ENCODE measurements at regions not wholly inside any gene's neighbourhood (a gene's known extent, or its start where the extent isn't known, plus 50 kb on each side); places are given as distances from the start of the nearest gene placed in this dataset.

DNA sequence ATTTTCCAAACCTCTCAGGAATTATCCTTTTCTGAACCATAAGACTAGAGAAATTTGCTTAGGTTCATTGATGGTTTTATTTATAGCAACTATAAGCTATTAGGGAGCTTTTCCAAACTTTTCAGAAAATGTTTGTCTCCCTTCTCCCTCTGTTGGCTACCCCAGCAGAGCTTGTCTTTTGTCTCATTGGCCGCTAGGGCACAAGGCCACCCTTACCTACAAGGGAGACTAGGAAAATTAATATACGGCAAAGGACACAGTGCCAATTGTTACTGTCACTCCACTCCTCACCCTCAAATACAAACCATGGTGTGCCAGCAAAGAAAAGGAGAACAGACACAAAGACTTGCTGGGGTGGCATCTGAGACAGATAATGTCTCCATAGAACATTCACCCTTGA, 471.4 kb downstream of the XPNPEP1 start:
- TF ChIP-seq EZH2 (IDR thresholded peaks at IDR 0.05) (no peak), POLR2AphosphoS5 (IDR thresholded peaks at IDR 0.05; ENCODE audit: borderline replicate concordance, low read depth, low read length) (no peak), FOXP2 (optimal IDR thresholded peaks at IDR 0.05; ENCODE audit: control extremely low read depth, extremely low read length, insufficient read depth) (no peak)

Data from SK-N-MC (cell line).